ENCODE measurements at regions not wholly inside any gene's neighbourhood (a gene's known extent, or its start where the extent isn't known, plus 50 kb on each side); places are given as distances from the start of the nearest gene placed in this dataset.

GRCh38 chr10:33947544-33947943 is 613.1 kb upstream of the NRP1 start:
- TF ChIP-seq CTCF (IDR thresholded peaks at IDR 0.05; ENCODE audit: low read depth, low read length, missing control alignments): no peak
- no peak overlapping the region for H3K4me3 ChIP-seq (ENCODE audit: low read depth, low read length)
- DNase-seq (ENCODE audit: low read depth): no peak

DNA sequence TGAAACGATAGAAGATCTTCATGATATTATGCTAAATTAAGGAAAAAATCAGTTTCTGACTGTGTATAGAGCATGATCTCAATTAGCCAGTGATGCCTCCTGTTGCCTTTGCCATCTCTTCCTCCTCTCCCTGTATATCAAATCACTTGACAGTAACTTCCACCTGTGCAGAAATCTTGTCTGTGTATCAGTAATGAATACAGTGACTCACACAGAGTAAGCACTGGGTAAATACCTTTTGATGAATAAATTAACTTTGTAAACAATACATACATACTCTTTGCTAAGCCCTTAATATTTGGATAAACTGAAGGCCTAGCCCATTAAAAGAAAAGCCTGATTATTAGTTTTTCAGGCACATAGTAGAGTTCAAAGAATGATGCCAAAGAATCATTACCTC is 610.6 kb upstream of the NRP1 start:
- no peak for DNase-seq (ENCODE audit: low read depth)
- no peak overlapping the region for H3K4me3 ChIP-seq (ENCODE audit: low read depth, low read length)
- no peak for TF ChIP-seq CTCF (IDR thresholded peaks at IDR 0.05; ENCODE audit: low read depth, low read length, missing control alignments)

- DNase-seq (ENCODE audit: low read depth): no peak
- no peak for TF ChIP-seq CTCF (IDR thresholded peaks at IDR 0.05; ENCODE audit: low read depth, low read length, missing control alignments)
- no peak overlapping the region for H3K4me3 ChIP-seq (ENCODE audit: low read depth, low read length)
These were observed 608.0 kb upstream of the NRP1 start for GRCh38 chr10:33942508-33942907.

DNA sequence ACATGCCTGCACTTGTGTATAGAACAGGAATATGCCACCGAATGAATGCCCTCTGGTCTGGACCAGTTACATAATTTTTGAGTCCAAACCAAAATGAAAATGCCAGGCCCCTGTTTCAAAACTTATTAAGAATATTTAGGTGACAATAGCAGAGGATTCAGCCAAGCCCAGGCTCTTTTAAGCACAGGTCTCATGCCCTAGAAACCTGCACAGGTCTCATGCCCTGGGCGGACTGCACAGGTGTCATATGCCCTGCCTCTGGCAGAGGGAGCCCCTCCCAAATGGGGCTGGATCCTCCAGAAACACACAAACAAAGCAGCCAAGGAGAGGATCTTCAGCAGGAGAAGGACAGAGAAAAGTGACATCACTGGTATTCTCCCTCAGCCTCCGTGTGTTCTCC is 605.4 kb upstream of the NRP1 start:
- no peak for DNase-seq (ENCODE audit: low read depth)
- no peak overlapping the region for H3K4me3 ChIP-seq (ENCODE audit: low read depth, low read length)
- no peak for TF ChIP-seq CTCF (IDR thresholded peaks at IDR 0.05; ENCODE audit: low read depth, low read length, missing control alignments)

DNA sequence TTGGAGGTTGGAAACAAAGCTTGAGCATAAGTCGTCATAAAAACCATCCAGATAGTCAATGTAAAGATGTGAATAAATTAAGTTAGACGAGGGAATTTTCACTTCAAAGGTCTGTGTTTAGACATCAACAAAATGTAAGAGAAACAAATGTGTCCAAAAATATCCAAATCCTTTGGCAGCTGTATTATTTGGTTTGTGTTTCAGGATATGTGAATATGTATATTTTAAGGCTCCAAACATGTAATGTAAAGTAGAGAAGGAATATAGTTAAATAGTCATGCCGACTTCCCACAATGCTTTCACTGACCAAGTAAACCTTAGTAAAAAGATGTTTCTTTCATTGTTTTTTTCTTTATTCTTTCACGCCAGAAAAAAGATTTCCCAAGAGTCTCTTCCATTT is 604.9 kb upstream of the NRP1 start:
- no peak for DNase-seq (ENCODE audit: low read depth)
- TF ChIP-seq CTCF (IDR thresholded peaks at IDR 0.05; ENCODE audit: low read depth, low read length, missing control alignments): no peak
- H3K4me3 ChIP-seq (ENCODE audit: low read depth, low read length): no peak overlapping the region

DNA sequence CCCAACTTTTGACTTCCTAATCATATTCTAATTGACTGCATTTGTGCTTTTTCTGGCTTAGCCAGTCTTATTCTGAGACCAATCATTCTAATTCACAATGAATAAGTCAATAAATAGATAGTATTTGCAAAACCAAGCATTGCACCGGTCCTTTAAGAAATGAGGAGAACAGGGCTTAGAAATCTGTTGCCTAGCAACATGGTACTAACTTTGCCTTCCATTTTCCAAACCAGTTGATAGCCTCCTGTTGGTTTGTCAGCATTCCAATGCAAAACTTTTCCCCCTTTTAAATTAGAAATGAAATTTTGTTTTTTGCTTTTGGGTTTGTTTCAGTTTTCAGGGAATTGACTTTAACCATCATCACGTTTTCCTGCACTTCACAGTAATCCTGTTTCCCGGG is 603.5 kb upstream of the NRP1 start:
- TF ChIP-seq CTCF (IDR thresholded peaks at IDR 0.05; ENCODE audit: low read depth, low read length, missing control alignments): no peak
- no peak overlapping the region for H3K4me3 ChIP-seq (ENCODE audit: low read depth, low read length)
- DNase-seq (ENCODE audit: low read depth): no peak

GRCh38 chr10:33937036-33937730 is 602.7 kb upstream of the NRP1 start:
- DNase-seq (ENCODE audit: low read depth): no peak
- no peak for TF ChIP-seq CTCF (IDR thresholded peaks at IDR 0.05; ENCODE audit: low read depth, low read length, missing control alignments)
- no peak overlapping the region for H3K4me3 ChIP-seq (ENCODE audit: low read depth, low read length)
